ENCODE measurements at regions not wholly inside any gene's neighbourhood (a gene's known extent, or its start where the extent isn't known, plus 50 kb on each side); places are given as distances from the start of the nearest gene placed in this dataset.
A peak's percentile ranks its signal among the peaks of the same experiment; 100 is the strongest.

GRCh38 chr12:89247541-89247942 lies 104.8 kb downstream of the DUSP6 start:
- H3K9me3 ChIP-seq (ENCODE audit: control insufficient read depth, low read depth, low read length): no peaks in the 10 kb centered on the region
- H3K4me2 ChIP-seq (ENCODE audit: control insufficient read depth, extremely low read depth, insufficient read depth, low read depth, low read length): no peak overlapping the region
- H3K9ac ChIP-seq (ENCODE audit: control insufficient read depth, extremely low read depth, insufficient read depth, low read length): no peak overlapping the region
- DNase-seq (ENCODE audit: low read depth, low spot score) (no peak), FAIRE-seq (no peak)
- no peaks in the 10 kb centered on the region for H4K20me1 ChIP-seq (ENCODE audit: control insufficient read depth, extremely low read depth, insufficient read depth, low read length)
- H3K27me3 ChIP-seq (ENCODE audit: control insufficient read depth, extremely low read depth, insufficient read depth, low read length): no peaks in the 10 kb centered on the region
- no peak overlapping the region for H3K4me3 ChIP-seq (ENCODE audit: control insufficient read depth in 2 of 3, extremely low read depth in 1 of 3, insufficient read depth in 2 of 3, low read depth in 1 of 3, low read length in 3 of 3)
- dilution Hi-C loops (cut with MboI; ENCODE audit: extremely low pct_ligation_motif_present, low sequenced_read_pairs): no loop called here
- no peaks in the 10 kb centered on the region for H3K9me1 ChIP-seq (ENCODE audit: control insufficient read depth, extremely low read depth, insufficient read depth, low read length)
- no peak overlapping the region for H2AFZ ChIP-seq (ENCODE audit: control insufficient read depth, low read length)
- H3K27ac ChIP-seq (ENCODE audit: control insufficient read depth, insufficient read depth, low read length): no peak overlapping the region
- H3K79me2 ChIP-seq (ENCODE audit: control insufficient read depth, insufficient read depth, low read length): no peaks in the 10 kb centered on the region
- TF ChIP-seq CTCF (optimal IDR thresholded peaks at IDR 0.05 in 1 of 3, IDR thresholded peaks at IDR 0.05 in 1 of 3, conservative IDR thresholded peaks at IDR 0.05 in 1 of 3; ENCODE audit: extremely low read depth in 1 of 3, insufficient read depth in 2 of 3, low read length in 3 of 3) (no peak), EZH2 (IDR thresholded peaks at IDR 0.05; ENCODE audit: low read length) (no peak)
- H3K4me1 ChIP-seq (ENCODE audit: control insufficient read depth, extremely low read depth, insufficient read depth, low read length): peaks cover 27% of the 10 kb centered on the region
- H3K36me3 ChIP-seq (ENCODE audit: control insufficient read depth in 2 of 2, extremely low read depth in 1 of 2, insufficient read depth in 2 of 2, low read length in 2 of 2): no peaks in the 10 kb centered on the region

- Histone ChIP-seq H3K9ac (ENCODE audit: control insufficient read depth, extremely low read depth, insufficient read depth, low read length) (no peak overlapping the region), H3K36me3 (ENCODE audit: control insufficient read depth in 2 of 2, extremely low read depth in 1 of 2, insufficient read depth in 2 of 2, low read length in 2 of 2) (no peaks in the 10 kb centered on the region), H3K27ac (ENCODE audit: control insufficient read depth, insufficient read depth, low read length) (no peak overlapping the region), H3K4me3 (ENCODE audit: control insufficient read depth in 2 of 3, extremely low read depth in 1 of 3, insufficient read depth in 2 of 3, low read depth in 1 of 3, low read length in 3 of 3) (no peak overlapping the region), H3K4me1 (ENCODE audit: control insufficient read depth, extremely low read depth, insufficient read depth, low read length) (peaks cover 20% of the 10 kb centered on the region), H3K9me3 (ENCODE audit: control insufficient read depth, low read depth, low read length) (no peaks in the 10 kb centered on the region), H3K9me1 (ENCODE audit: control insufficient read depth, extremely low read depth, insufficient read depth, low read length) (no peaks in the 10 kb centered on the region), H3K79me2 (ENCODE audit: control insufficient read depth, insufficient read depth, low read length) (no peaks in the 10 kb centered on the region), H2AFZ (ENCODE audit: control insufficient read depth, low read length) (no peak overlapping the region), H3K27me3 (ENCODE audit: control insufficient read depth, extremely low read depth, insufficient read depth, low read length) (no peaks in the 10 kb centered on the region), H4K20me1 (ENCODE audit: control insufficient read depth, extremely low read depth, insufficient read depth, low read length) (no peaks in the 10 kb centered on the region), H3K4me2 (ENCODE audit: control insufficient read depth, extremely low read depth, insufficient read depth, low read depth, low read length) (peak overlapping the region; percentile 27)
- FAIRE-seq: peak; percentile 63
- dilution Hi-C loops (cut with MboI; ENCODE audit: extremely low pct_ligation_motif_present, low sequenced_read_pairs): no loop called here
- no peak for DNase-seq (ENCODE audit: low read depth, low spot score)
- no peak for TF ChIP-seq EZH2 (IDR thresholded peaks at IDR 0.05; ENCODE audit: low read length)
- TF ChIP-seq CTCF (optimal IDR thresholded peaks at IDR 0.05 in 1 of 3, IDR thresholded peaks at IDR 0.05 in 1 of 3, conservative IDR thresholded peaks at IDR 0.05 in 1 of 3; ENCODE audit: extremely low read depth in 1 of 3, insufficient read depth in 2 of 3, low read length in 3 of 3): no peak
Observed at GRCh38 chr12:89245090-89245489, 107.2 kb downstream of the DUSP6 start.
